SK-N-MC (cell line): ENCODE measurements at regions not wholly inside any gene's neighbourhood (a gene's known extent, or its start where the extent isn't known, plus 50 kb on each side); places are given as distances from the start of the nearest gene placed in this dataset.
"Not testable (repeated sequence)": the region's sequence is repeated elsewhere in the genome, so short reads cannot be mapped to it uniquely, and the experiment has no call there.

Experiments
- DNase-seq: peaks from one replicate; pipeline ENCODE4 v3.0.0-alpha.2; 2011; ENCODE audit warnings: low read depth, low spot score
- H3K27ac ChIP-seq: fragments of 200-600 bp; sonication (generic); 2 replicates; pipeline ENCODE4 v1.5.1; 2016; ENCODE audit warnings: mixed run types
- H3K36me3 ChIP-seq: fragments of 200-600 bp; sonication (generic); 2 replicates; pipeline ENCODE4 v1.6.1; 2017; ENCODE audit warnings: antibody characterized with exemption, low read length, mixed read lengths; ENCODE audit not compliant: insufficient read depth
- H3K4me3 ChIP-seq: fragments of 200-600 bp; sonication (generic); 2 replicates; pipeline ENCODE4 v1.5.1; 2016
- H3K9ac ChIP-seq: fragments of 200-600 bp; sonication (generic); 2 replicates; pipeline ENCODE4 v1.8.0; 2017; ENCODE audit warnings: mixed run types, mixed read lengths; ENCODE audit not compliant: insufficient read length
- H3K9me3 ChIP-seq: fragments of 200-600 bp; sonication (generic); 2 replicates; pipeline ENCODE4 v1.6.1; 2017; ENCODE audit warnings: low read depth, mild to moderate bottlenecking, antibody characterized with exemption, low read length, moderate library complexity, mixed read lengths
- EZH2 ChIP-seq: fragments of 200-600 bp; sonication (generic); IDR thresholded peaks from one replicate; pipeline ENCODE4 v1.6.1; 2017; ENCODE audit warnings: antibody characterized with exemption
- FOXP2 ChIP-seq: optimal IDR thresholded peaks from 2 replicates; pipeline ENCODE3; 2011; ENCODE audit warnings: mild to moderate bottlenecking, moderate library complexity; ENCODE audit not compliant: insufficient read depth; ENCODE audit errors: extremely low read length, control extremely low read depth
- POLR2AphosphoS5 ChIP-seq: IDR thresholded peaks from 2 replicates; pipeline ENCODE4 v1.6.1; 2012; ENCODE audit warnings: mild to moderate bottlenecking, low read depth, low read length, borderline replicate concordance

- H3K4me3 ChIP-seq, result no peak overlapping the region
- no peak overlapping the region for H3K27ac ChIP-seq
- DNase-seq, result no peak
- no peaks in the 10 kb centered on the region for H3K9me3 ChIP-seq
- no peak for TF ChIP-seq FOXP2
- no peak for TF ChIP-seq EZH2
- no peak for TF ChIP-seq POLR2AphosphoS5
- no peaks in the 10 kb centered on the region for H3K36me3 ChIP-seq
- H3K9ac ChIP-seq, result no peak overlapping the region
Observed at GRCh38 chr2:14480120-14480519, 152.4 kb upstream of the LRATD1 start.

GRCh38 chr2:14480906-14481305, 151.6 kb upstream of the LRATD1 start:
- Histone ChIP-seq H3K36me3 (no peaks in the 10 kb centered on the region), H3K27ac (no peak overlapping the region), H3K9me3 (no peaks in the 10 kb centered on the region), H3K9ac (no peak overlapping the region), H3K4me3 (no peak overlapping the region)
- no peak for DNase-seq
- TF ChIP-seq EZH2, result no peak
- no peak for TF ChIP-seq POLR2AphosphoS5
- no peak for TF ChIP-seq FOXP2

- no peak overlapping the region for H3K9ac ChIP-seq
- H3K36me3 ChIP-seq, result no peaks in the 10 kb centered on the region
- no peaks in the 10 kb centered on the region for H3K9me3 ChIP-seq
- no peak overlapping the region for H3K27ac ChIP-seq
- no peak overlapping the region for H3K4me3 ChIP-seq
- DNase-seq, result no peak
- TF ChIP-seq POLR2AphosphoS5, result no peak
- no peak for TF ChIP-seq FOXP2
- TF ChIP-seq EZH2, result no peak
Observed at GRCh38 chr2:14492920-14493503, 139.5 kb upstream of the LRATD1 start.

- Histone ChIP-seq H3K27ac (no peak overlapping the region), H3K4me3 (no peak overlapping the region), H3K9me3 (no peaks in the 10 kb centered on the region), H3K9ac (no peak overlapping the region), H3K36me3 (no peaks in the 10 kb centered on the region)
- DNase-seq, result no peak
- no peak for TF ChIP-seq POLR2AphosphoS5
- TF ChIP-seq FOXP2, result no peak
- TF ChIP-seq EZH2, result no peak
Observed at GRCh38 chr2:14494759-14495158, 137.8 kb upstream of the LRATD1 start.

GRCh38 chr2:14501061-14501460, 131.5 kb upstream of the LRATD1 start:
- TF ChIP-seq FOXP2, result no peak
- TF ChIP-seq POLR2AphosphoS5, result no peak
- TF ChIP-seq EZH2, result no peak
- DNase-seq, result no peak
- no peaks in the 10 kb centered on the region for H3K9me3 ChIP-seq
- no peak overlapping the region for H3K9ac ChIP-seq
- no peak overlapping the region for H3K27ac ChIP-seq
- H3K4me3 ChIP-seq, result no peak overlapping the region
- no peaks in the 10 kb centered on the region for H3K36me3 ChIP-seq

- H3K4me3 ChIP-seq, DNase-seq, H3K9ac ChIP-seq, H3K36me3 ChIP-seq, H3K27ac ChIP-seq, H3K9me3 ChIP-seq: not testable (repeated sequence)
Observed at GRCh38 chr2:14506955-14507354, 125.6 kb upstream of the LRATD1 start.

GRCh38 chr2:14511541-14511940, 121.0 kb upstream of the LRATD1 start:
- Histone ChIP-seq H3K9me3 (no peaks in the 10 kb centered on the region), H3K27ac (no peak overlapping the region), H3K36me3 (no peaks in the 10 kb centered on the region), H3K9ac (no peak overlapping the region), H3K4me3 (no peak overlapping the region)
- no peak for DNase-seq
- TF ChIP-seq FOXP2, result no peak
- TF ChIP-seq POLR2AphosphoS5, result no peak
- no peak for TF ChIP-seq EZH2

GRCh38 chr2:14513903-14514302, 118.6 kb upstream of the LRATD1 start:
- no peak for TF ChIP-seq FOXP2
- no peak overlapping the region for H3K4me3 ChIP-seq
- H3K9ac ChIP-seq, result no peak overlapping the region
- no peak for DNase-seq
- no peaks in the 10 kb centered on the region for H3K9me3 ChIP-seq
- H3K27ac ChIP-seq, result no peak overlapping the region
- H3K36me3 ChIP-seq, result no peaks in the 10 kb centered on the region

GRCh38 chr2:14516844-14517243, 115.7 kb upstream of the LRATD1 start:
- Histone ChIP-seq H3K4me3 (no peak overlapping the region), H3K27ac (no peak overlapping the region), H3K9ac (no peak overlapping the region), H3K9me3 (no peaks in the 10 kb centered on the region), H3K36me3 (no peaks in the 10 kb centered on the region)
- DNase-seq, result no peak
- TF ChIP-seq EZH2 (no peak), POLR2AphosphoS5 (no peak), FOXP2 (no peak)
